ENCODE measurements at regions not wholly inside any gene's neighbourhood (a gene's known extent, or its start where the extent isn't known, plus 50 kb on each side); places are given as distances from the start of the nearest gene placed in this dataset.

- no peak overlapping the region for H3K4me2 ChIP-seq (ENCODE audit: control insufficient read depth, insufficient read depth)
- no peak overlapping the region for H3K9ac ChIP-seq (ENCODE audit: control insufficient read depth, insufficient read depth, low read length)
- H3K36me3 ChIP-seq (ENCODE audit: control insufficient read depth in 2 of 2, insufficient read depth in 2 of 2, low read length in 1 of 2) = no peaks in the 10 kb centered on the region
- RAD21 ChIA-PET (ENCODE audit: unreplicated experiment) = no interaction called here
- intact Hi-C loops (cut with micrococcal nuclease; ENCODE audit: unreplicated experiment) = loop anchor here (5.0 kb wide), 1 partner anchor 98 kb away; no protein-coding TSS in a partner anchor
- no peak overlapping the region for H2AFZ ChIP-seq (ENCODE audit: control insufficient read depth, low read depth, low read length)
- CTCF ChIA-PET = no interaction called here
- in situ Hi-C loops (cut with MboI) = no loop called here
- FAIRE-seq (no peak), DNase-seq (ENCODE audit: low read depth, low spot score) (no peak), ATAC-seq (no peak)
- no peaks in the 10 kb centered on the region; the same call in 2 of the 3 replicates for H3K9me3 ChIP-seq (replicated peaks; ENCODE audit: control insufficient read depth, insufficient read depth, low read length)
- no peaks in the 10 kb centered on the region for H3K79me2 ChIP-seq (ENCODE audit: control insufficient read depth, insufficient read depth, low read length)
- no peak for TF ChIP-seq JUND (IDR thresholded peaks at IDR 0.05; ENCODE audit: low read depth, low read length)
- no peak for TF ChIP-seq CREM (IDR thresholded peaks at IDR 0.05; ENCODE audit: low read depth)
- TF ChIP-seq, protein P1, sequence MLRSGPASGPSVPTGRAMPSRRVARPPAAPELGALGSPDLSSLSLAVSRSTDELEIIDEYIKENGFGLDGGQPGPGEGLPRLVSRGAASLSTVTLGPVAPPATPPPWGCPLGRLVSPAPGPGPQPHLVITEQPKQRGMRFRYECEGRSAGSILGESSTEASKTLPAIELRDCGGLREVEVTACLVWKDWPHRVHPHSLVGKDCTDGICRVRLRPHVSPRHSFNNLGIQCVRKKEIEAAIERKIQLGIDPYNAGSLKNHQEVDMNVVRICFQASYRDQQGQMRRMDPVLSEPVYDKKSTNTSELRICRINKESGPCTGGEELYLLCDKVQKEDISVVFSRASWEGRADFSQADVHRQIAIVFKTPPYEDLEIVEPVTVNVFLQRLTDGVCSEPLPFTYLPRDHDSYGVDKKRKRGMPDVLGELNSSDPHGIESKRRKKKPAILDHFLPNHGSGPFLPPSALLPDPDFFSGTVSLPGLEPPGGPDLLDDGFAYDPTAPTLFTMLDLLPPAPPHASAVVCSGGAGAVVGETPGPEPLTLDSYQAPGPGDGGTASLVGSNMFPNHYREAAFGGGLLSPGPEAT (IDR thresholded peaks at IDR 0.05; ENCODE audit: low read depth) = no peak
- TF ChIP-seq SUPT20H (IDR thresholded peaks at IDR 0.05; ENCODE audit: borderline replicate concordance, control insufficient read depth, low read depth, low read length) = no peak
- TF ChIP-seq IKZF2 (IDR thresholded peaks at IDR 0.05) = no peak
- TF ChIP-seq YY1 (IDR thresholded peaks at IDR 0.05; ENCODE audit: low read depth, low read length) = no peak
- no peak for TF ChIP-seq PAX5 (IDR thresholded peaks at IDR 0.05; ENCODE audit: borderline replicate concordance, low read depth, low read length)
- TF ChIP-seq, protein P2, sequence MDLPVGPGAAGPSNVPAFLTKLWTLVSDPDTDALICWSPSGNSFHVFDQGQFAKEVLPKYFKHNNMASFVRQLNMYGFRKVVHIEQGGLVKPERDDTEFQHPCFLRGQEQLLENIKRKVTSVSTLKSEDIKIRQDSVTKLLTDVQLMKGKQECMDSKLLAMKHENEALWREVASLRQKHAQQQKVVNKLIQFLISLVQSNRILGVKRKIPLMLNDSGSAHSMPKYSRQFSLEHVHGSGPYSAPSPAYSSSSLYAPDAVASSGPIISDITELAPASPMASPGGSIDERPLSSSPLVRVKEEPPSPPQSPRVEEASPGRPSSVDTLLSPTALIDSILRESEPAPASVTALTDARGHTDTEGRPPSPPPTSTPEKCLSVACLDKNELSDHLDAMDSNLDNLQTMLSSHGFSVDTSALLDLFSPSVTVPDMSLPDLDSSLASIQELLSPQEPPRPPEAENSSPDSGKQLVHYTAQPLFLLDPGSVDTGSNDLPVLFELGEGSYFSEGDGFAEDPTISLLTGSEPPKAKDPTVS (IDR thresholded peaks at IDR 0.05; ENCODE audit: low read depth, low read length) = no peak
- SMC1A ChIA-PET (ENCODE audit: uncharacterized antibody, unreplicated experiment) = no interaction called here
- H3K27ac ChIP-seq (ENCODE audit: control insufficient read depth, insufficient read depth) = no peak overlapping the region
- no peaks in the 10 kb centered on the region for H3K4me1 ChIP-seq (ENCODE audit: control insufficient read depth, insufficient read depth, low read length)
- H4K20me1 ChIP-seq (ENCODE audit: control insufficient read depth, insufficient read depth) = no peaks in the 10 kb centered on the region
- 15% methylated on average over 6 of the region's 6 CpGs for WGBS (ENCODE audit: insufficient coverage, insufficient replicate concordance, low lambda C conversion rate, missing lambda C conversion rate)
- BruUV-seq (replicated peaks) = no TSS peak
- H3K27me3 ChIP-seq (replicated peaks in 1 of 2; ENCODE audit: control insufficient read depth in 2 of 2, insufficient read depth in 2 of 2, low read length in 1 of 2) = no peaks in the 10 kb centered on the region
- H3K4me3 ChIP-seq = no peak overlapping the region
- POLR2A ChIA-PET = no interaction called here
Measured at GRCh38 chr2:223469270-223470046, 132.7 kb downstream of the SCG2 start.

Data from GM12878 (cell line).